ENCODE measurements at regions not wholly inside any gene's neighbourhood (a gene's known extent, or its start where the extent isn't known, plus 50 kb on each side); places are given as distances from the start of the nearest gene placed in this dataset.

DNA sequence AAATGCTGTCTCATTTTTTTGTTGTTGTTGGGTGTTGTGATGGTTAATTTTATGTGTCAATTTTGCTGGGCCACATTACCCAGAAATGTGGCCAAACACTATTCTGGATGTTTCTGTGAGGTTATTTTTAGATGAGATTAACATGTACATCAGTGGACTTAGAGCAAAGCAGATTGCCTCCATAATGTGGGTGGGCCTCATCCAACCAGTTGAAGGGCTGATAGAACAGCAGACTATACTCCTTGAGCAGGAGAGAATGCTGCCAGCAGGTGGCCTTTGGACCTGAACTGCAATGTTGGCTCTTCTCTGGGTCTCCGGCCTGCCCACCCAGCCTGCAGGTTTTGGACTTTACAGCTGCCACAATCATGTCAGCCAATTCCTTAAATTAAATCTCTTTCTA, 169.0 kb downstream of the FTCDNL1 start:
- Histone ChIP-seq H3K27me3 (ENCODE audit: insufficient read depth, low read length) (no peaks in the 10 kb centered on the region), H3K27ac (ENCODE audit: low read depth, low read length) (no peak overlapping the region), H3K79me2 (ENCODE audit: insufficient read depth, low read length) (no peaks in the 10 kb centered on the region), H3K9me3 (ENCODE audit: low read depth, low read length) (no peaks in the 10 kb centered on the region), H3K4me2 (ENCODE audit: insufficient read depth, low read length) (no peak overlapping the region), H3K4me1 (ENCODE audit: insufficient read depth, low read length) (no peaks in the 10 kb centered on the region), H2AFZ (ENCODE audit: low read length) (no peak overlapping the region), H4K20me1 (ENCODE audit: insufficient read depth, low read length) (no peaks in the 10 kb centered on the region), H3K36me3 (ENCODE audit: insufficient read depth, low read length) (no peaks in the 10 kb centered on the region), H3K4me3 (ENCODE audit: insufficient read depth, low read length) (no peak overlapping the region)
- no peak for DNase-seq (ENCODE audit: insufficient read length, low spot score, missing footprints)
- TF ChIP-seq, protein P1, sequence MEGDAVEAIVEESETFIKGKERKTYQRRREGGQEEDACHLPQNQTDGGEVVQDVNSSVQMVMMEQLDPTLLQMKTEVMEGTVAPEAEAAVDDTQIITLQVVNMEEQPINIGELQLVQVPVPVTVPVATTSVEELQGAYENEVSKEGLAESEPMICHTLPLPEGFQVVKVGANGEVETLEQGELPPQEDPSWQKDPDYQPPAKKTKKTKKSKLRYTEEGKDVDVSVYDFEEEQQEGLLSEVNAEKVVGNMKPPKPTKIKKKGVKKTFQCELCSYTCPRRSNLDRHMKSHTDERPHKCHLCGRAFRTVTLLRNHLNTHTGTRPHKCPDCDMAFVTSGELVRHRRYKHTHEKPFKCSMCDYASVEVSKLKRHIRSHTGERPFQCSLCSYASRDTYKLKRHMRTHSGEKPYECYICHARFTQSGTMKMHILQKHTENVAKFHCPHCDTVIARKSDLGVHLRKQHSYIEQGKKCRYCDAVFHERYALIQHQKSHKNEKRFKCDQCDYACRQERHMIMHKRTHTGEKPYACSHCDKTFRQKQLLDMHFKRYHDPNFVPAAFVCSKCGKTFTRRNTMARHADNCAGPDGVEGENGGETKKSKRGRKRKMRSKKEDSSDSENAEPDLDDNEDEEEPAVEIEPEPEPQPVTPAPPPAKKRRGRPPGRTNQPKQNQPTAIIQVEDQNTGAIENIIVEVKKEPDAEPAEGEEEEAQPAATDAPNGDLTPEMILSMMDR (IDR thresholded peaks at IDR 0.05; ENCODE audit: extremely low read depth, low read depth, low read length), result no peak

DNA sequence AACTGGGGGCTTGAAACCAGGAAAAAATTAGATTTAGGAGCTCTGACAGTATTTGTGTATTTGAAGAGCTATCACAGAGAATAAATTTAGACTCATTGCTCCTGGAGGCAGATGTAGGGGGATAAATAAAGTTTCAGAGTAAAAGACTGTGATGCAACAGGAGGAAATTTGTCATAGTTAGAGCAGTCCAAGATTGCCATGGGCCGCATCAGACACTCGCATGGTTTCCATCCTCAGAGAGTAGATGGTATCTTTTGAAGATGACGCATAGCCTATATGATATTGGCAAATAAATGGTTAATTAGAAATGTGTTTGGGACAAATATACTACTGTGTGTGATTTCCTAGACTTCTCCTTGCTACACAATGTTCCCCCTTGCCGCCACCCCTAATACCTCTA, 170.5 kb downstream of the FTCDNL1 start:
- no peak overlapping the region for H3K4me2 ChIP-seq (ENCODE audit: insufficient read depth, low read length)
- no peak overlapping the region for H2AFZ ChIP-seq (ENCODE audit: low read length)
- H3K27ac ChIP-seq (ENCODE audit: low read depth, low read length), result no peak overlapping the region
- no peaks in the 10 kb centered on the region for H3K4me1 ChIP-seq (ENCODE audit: insufficient read depth, low read length)
- no peaks in the 10 kb centered on the region for H3K27me3 ChIP-seq (ENCODE audit: insufficient read depth, low read length)
- TF ChIP-seq, protein P1 (IDR thresholded peaks at IDR 0.05; ENCODE audit: extremely low read depth, low read depth, low read length), result no peak
- H3K4me3 ChIP-seq (ENCODE audit: insufficient read depth, low read length), result no peak overlapping the region
- no peaks in the 10 kb centered on the region for H3K36me3 ChIP-seq (ENCODE audit: insufficient read depth, low read length)
- DNase-seq (ENCODE audit: insufficient read length, low spot score, missing footprints), result no peak
- H3K79me2 ChIP-seq (ENCODE audit: insufficient read depth, low read length), result no peaks in the 10 kb centered on the region
- H4K20me1 ChIP-seq (ENCODE audit: insufficient read depth, low read length), result no peaks in the 10 kb centered on the region
- no peaks in the 10 kb centered on the region for H3K9me3 ChIP-seq (ENCODE audit: low read depth, low read length)

DNA sequence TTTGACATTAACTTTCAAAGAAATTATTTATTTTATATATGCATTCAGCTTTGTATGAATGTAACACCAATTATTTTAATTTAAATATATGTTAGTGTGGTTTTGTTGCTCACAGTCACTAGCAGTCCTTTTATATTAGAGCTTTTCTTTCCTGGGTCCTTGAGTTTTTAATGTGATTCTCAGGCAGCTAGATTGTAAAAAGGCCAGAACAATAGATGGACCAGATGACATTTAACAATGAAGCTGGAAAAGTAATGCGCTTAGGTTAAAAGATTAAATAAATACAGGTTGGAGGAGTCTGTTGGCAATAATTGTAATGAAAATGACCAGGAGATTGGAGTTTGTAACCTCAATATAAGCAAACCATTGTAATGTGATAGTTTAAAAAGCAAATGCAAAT, 171.1 kb downstream of the FTCDNL1 start:
- H3K27ac ChIP-seq (ENCODE audit: low read depth, low read length), result no peak overlapping the region
- no peaks in the 10 kb centered on the region for H3K36me3 ChIP-seq (ENCODE audit: insufficient read depth, low read length)
- H3K4me3 ChIP-seq (ENCODE audit: insufficient read depth, low read length), result no peak overlapping the region
- TF ChIP-seq, protein P1 (IDR thresholded peaks at IDR 0.05; ENCODE audit: extremely low read depth, low read depth, low read length), result no peak
- no peak for DNase-seq (ENCODE audit: insufficient read length, low spot score, missing footprints)
- H2AFZ ChIP-seq (ENCODE audit: low read length), result no peak overlapping the region
- H3K9me3 ChIP-seq (ENCODE audit: low read depth, low read length), result no peaks in the 10 kb centered on the region
- H3K4me2 ChIP-seq (ENCODE audit: insufficient read depth, low read length), result no peak overlapping the region
- H4K20me1 ChIP-seq (ENCODE audit: insufficient read depth, low read length), result no peaks in the 10 kb centered on the region
- no peaks in the 10 kb centered on the region for H3K79me2 ChIP-seq (ENCODE audit: insufficient read depth, low read length)
- no peaks in the 10 kb centered on the region for H3K27me3 ChIP-seq (ENCODE audit: insufficient read depth, low read length)
- no peaks in the 10 kb centered on the region for H3K4me1 ChIP-seq (ENCODE audit: insufficient read depth, low read length)

DNA sequence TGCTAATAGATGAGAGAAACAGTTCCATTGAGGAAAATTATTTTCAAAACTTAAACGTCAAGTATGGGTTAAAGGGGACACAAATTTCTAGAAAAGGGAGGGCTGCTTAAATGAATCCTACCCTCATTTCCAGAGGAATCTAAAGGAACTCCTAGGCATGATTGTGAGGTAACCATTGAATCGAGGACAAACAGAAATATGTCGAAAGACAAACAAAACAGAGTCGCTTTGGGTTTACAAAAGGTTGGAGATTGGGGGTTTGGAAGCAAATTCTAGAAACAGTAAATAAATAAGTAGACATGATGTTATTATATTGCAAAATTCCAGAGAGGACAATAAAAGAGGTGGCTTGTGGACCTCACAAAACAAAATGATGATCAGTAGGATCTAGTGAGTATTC, 173.1 kb downstream of the FTCDNL1 start:
- H3K79me2 ChIP-seq (ENCODE audit: insufficient read depth, low read length), result no peaks in the 10 kb centered on the region
- H2AFZ ChIP-seq (ENCODE audit: low read length), result no peak overlapping the region
- no peak overlapping the region for H3K27ac ChIP-seq (ENCODE audit: low read depth, low read length)
- no peak overlapping the region for H3K4me2 ChIP-seq (ENCODE audit: insufficient read depth, low read length)
- DNase-seq (ENCODE audit: insufficient read length, low spot score, missing footprints), result no peak
- H3K9me3 ChIP-seq (ENCODE audit: low read depth, low read length), result no peaks in the 10 kb centered on the region
- H3K36me3 ChIP-seq (ENCODE audit: insufficient read depth, low read length), result no peaks in the 10 kb centered on the region
- TF ChIP-seq, protein P1 (IDR thresholded peaks at IDR 0.05; ENCODE audit: extremely low read depth, low read depth, low read length), result no peak
- no peaks in the 10 kb centered on the region for H3K27me3 ChIP-seq (ENCODE audit: insufficient read depth, low read length)
- no peaks in the 10 kb centered on the region for H4K20me1 ChIP-seq (ENCODE audit: insufficient read depth, low read length)
- no peaks in the 10 kb centered on the region for H3K4me1 ChIP-seq (ENCODE audit: insufficient read depth, low read length)
- H3K4me3 ChIP-seq (ENCODE audit: insufficient read depth, low read length), result no peak overlapping the region
